ENCODE measurements at regions not wholly inside any gene's neighbourhood (a gene's known extent, or its start where the extent isn't known, plus 50 kb on each side); places are given as distances from the start of the nearest gene placed in this dataset.

DNA sequence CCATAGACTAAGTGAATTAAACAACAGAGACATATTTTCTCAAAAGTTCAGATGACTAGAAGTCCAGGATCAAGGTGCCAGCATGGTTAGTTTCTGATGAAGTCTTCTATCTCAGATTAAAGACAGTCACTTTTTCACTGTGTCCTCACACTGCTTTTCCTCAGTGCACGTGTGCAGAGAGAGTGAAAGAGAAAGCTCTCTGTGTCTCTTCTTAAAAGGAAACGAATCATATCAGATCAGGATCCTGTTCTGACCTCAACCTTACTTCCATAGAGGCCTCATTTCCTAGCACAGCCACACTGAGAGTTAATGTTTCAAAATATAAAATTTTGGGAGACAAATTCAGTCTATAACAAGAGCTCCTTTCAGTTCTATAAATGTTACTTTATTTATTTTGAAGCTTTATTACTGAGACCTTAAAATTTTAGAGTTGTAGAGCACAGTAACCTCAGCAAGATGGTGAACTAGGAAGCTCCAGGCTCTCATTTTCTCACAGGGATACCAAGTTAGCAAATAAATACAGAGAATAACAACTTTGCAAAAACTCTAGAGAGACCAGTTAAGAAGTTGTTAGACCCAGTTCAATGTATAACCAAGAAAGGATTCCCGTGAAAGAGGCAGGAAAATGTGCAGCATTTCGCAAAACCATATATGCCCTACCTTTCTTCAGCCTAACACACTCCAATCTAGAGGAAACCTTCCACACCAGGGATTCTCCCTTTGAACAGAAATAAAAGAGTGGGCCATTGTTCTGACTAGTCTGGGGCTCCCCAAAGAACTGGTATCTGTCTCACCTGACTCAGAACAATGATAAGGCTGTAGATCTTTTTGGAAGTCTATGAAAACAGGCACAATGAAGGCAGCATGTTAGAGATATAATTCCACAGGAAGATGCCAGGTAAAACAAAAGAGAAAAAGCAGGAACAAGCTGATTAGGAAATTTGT lies 372.2 kb downstream of the MRPL39 start:
- TF ChIP-seq, protein P1, sequence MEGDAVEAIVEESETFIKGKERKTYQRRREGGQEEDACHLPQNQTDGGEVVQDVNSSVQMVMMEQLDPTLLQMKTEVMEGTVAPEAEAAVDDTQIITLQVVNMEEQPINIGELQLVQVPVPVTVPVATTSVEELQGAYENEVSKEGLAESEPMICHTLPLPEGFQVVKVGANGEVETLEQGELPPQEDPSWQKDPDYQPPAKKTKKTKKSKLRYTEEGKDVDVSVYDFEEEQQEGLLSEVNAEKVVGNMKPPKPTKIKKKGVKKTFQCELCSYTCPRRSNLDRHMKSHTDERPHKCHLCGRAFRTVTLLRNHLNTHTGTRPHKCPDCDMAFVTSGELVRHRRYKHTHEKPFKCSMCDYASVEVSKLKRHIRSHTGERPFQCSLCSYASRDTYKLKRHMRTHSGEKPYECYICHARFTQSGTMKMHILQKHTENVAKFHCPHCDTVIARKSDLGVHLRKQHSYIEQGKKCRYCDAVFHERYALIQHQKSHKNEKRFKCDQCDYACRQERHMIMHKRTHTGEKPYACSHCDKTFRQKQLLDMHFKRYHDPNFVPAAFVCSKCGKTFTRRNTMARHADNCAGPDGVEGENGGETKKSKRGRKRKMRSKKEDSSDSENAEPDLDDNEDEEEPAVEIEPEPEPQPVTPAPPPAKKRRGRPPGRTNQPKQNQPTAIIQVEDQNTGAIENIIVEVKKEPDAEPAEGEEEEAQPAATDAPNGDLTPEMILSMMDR (IDR thresholded peaks at IDR 0.05): no peak
- TF ChIP-seq POLR2A (IDR thresholded peaks at IDR 0.05): no peak

Measured in body of pancreas (tissue), 4 donors.